Osteoblast (primary cell): ENCODE measurements at regions not wholly inside any gene's neighbourhood (a gene's known extent, or its start where the extent isn't known, plus 50 kb on each side); places are given as distances from the start of the nearest gene placed in this dataset.

ENCODE experiments used
- DNase-seq: peaks from one replicate; pipeline ENCODE4 v3.0.0; 2011; ENCODE audit warnings: low spot score, mixed read lengths; ENCODE audit not compliant: insufficient read length; ENCODE audit errors: missing footprints
- H2AFZ ChIP-seq: 2 replicates; pipeline ENCODE4 v1.6.0; 2011; ENCODE audit warnings: mild to moderate bottlenecking, low read length
- H3K27ac ChIP-seq: 2 replicates; pipeline ENCODE4 v1.5.1; 2011; ENCODE audit warnings: mild to moderate bottlenecking, low read depth, low read length, moderate library complexity
- H3K27me3 ChIP-seq: 2 replicates; pipeline ENCODE4 v1.6.0; 2012; ENCODE audit warnings: mild to moderate bottlenecking, control low read depth, inconsistent platforms, low read length, moderate library complexity; ENCODE audit not compliant: insufficient read depth
- H3K36me3 ChIP-seq: 2 replicates; pipeline ENCODE4 v1.5.1; 2011; ENCODE audit warnings: mild to moderate bottlenecking, low read length, control low read depth, moderate library complexity; ENCODE audit not compliant: insufficient read depth
- H3K4me1 ChIP-seq: 2 replicates; pipeline ENCODE4 v1.5.1; 2011; ENCODE audit warnings: mild to moderate bottlenecking, low read length, control low read depth, moderate library complexity; ENCODE audit not compliant: insufficient read depth
- H3K4me2 ChIP-seq: 2 replicates; pipeline ENCODE4 v1.6.0; 2011; ENCODE audit warnings: mild to moderate bottlenecking, low read length; ENCODE audit not compliant: insufficient read depth
- H3K4me3 ChIP-seq: fragments of 200-600 bp; sonication (generic); 3 replicates; pipeline ENCODE4 v1.5.1; 2012; ENCODE audit warnings: mild to moderate bottlenecking, low read length, inconsistent platforms; ENCODE audit not compliant: insufficient read depth
- H3K79me2 ChIP-seq: 2 replicates; pipeline ENCODE4 v1.6.0; 2012; ENCODE audit warnings: mild to moderate bottlenecking, low read length, control low read depth, inconsistent platforms; ENCODE audit not compliant: insufficient read depth
- H3K9me3 ChIP-seq: 2 replicates; pipeline ENCODE4 v1.5.1; 2011; ENCODE audit warnings: low read depth, low read length, control low read depth
- H4K20me1 ChIP-seq: 2 replicates; pipeline ENCODE4 v1.6.0; 2012; ENCODE audit warnings: mild to moderate bottlenecking, low read length, control low read depth; ENCODE audit not compliant: insufficient read depth
- TF ChIP-seq, protein P1 (sequence below): IDR thresholded peaks from 2 replicates; pipeline ENCODE4 v1.5.1; 2011; ENCODE audit warnings: mild to moderate bottlenecking, low read depth, low read length, moderate library complexity; ENCODE audit errors: extremely low read depth

DNA sequence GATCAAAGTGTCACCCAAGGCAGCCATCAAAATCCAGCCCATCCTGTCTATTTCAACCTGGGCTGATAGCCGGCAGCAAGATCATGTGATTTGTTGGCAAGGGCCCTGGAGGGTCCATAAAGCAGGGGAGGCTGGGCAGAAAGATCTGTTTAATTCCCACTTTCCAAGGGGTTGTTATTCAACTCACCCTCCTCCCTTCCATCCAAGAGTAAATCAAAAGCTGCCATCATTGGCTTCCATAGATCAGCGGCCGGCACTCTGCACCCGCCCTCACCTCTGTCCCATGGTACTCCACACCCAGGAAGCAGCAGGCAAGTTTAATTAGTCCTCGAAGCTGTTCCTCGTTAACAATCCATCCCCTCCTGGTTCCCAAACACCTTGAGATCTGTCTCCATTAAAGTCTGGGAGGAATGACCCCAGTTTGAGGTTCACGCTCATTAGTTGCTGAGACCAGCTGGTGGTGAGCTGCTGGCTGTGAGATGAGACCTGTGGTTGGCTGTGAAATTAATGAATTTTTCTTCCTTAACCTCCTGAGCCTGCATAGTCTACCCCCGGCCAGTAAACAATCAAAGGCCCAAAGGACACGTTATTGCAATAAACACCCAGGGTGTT is 120.6 kb upstream of the CHST15 start:
- Histone ChIP-seq H3K9me3 (no peaks in the 10 kb centered on the region), H3K4me1 (no peaks in the 10 kb centered on the region), H4K20me1 (no peaks in the 10 kb centered on the region), H3K4me2 (no peak overlapping the region), H3K79me2 (no peaks in the 10 kb centered on the region), H3K27me3 (peaks cover 10% of the 10 kb centered on the region), H2AFZ (no peak overlapping the region), H3K4me3 (no peak overlapping the region), H3K36me3 (no peaks in the 10 kb centered on the region), H3K27ac (no peak overlapping the region)
- TF ChIP-seq, protein P1, sequence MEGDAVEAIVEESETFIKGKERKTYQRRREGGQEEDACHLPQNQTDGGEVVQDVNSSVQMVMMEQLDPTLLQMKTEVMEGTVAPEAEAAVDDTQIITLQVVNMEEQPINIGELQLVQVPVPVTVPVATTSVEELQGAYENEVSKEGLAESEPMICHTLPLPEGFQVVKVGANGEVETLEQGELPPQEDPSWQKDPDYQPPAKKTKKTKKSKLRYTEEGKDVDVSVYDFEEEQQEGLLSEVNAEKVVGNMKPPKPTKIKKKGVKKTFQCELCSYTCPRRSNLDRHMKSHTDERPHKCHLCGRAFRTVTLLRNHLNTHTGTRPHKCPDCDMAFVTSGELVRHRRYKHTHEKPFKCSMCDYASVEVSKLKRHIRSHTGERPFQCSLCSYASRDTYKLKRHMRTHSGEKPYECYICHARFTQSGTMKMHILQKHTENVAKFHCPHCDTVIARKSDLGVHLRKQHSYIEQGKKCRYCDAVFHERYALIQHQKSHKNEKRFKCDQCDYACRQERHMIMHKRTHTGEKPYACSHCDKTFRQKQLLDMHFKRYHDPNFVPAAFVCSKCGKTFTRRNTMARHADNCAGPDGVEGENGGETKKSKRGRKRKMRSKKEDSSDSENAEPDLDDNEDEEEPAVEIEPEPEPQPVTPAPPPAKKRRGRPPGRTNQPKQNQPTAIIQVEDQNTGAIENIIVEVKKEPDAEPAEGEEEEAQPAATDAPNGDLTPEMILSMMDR: no peak
- no peak for DNase-seq

DNA sequence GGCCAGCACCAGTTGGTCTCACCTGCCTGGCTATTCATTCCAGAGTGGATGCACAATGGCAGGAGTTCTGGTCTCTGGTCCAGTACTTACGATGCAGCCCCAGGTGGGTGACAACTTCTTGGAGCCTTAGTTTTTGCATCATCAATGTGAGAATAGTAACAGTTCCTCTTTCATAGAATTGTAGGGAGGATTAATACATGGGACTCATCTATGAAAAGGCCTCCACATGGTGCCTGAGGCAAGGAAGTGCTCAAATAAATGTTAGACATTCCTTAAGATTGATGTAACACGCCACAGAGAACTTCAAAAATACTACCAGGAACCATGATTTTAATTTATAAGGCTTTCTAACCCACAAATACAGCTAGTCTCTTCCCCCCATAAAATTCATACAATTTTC is 120.1 kb upstream of the CHST15 start:
- Histone ChIP-seq H3K27me3 (peaks cover 8% of the 10 kb centered on the region), H3K4me2 (no peak overlapping the region), H3K36me3 (no peaks in the 10 kb centered on the region), H3K27ac (no peak overlapping the region), H3K79me2 (no peaks in the 10 kb centered on the region), H4K20me1 (no peaks in the 10 kb centered on the region), H2AFZ (no peak overlapping the region), H3K9me3 (no peaks in the 10 kb centered on the region), H3K4me3 (no peak overlapping the region), H3K4me1 (no peaks in the 10 kb centered on the region)
- TF ChIP-seq, protein P1: no peak
- DNase-seq: no peak

DNA sequence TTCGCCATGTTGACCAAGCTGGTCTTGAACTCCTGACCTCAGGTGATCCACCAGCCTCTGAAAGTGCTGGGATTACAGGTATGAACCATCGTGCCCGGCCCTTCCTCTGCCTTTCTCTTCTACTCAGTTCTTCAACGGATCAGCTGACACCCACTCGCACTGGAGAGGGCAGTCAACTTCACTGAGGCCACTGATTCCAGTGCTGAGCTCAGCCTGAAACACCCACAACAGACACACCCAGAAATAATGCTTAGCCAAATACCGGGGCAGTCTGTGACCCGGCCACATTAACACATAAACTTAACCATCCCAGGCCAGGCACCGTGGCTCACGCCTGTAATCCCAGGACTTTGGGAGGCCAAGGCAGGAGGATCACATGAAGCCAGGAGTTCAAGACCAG is 119.3 kb upstream of the CHST15 start:
- DNase-seq: peak; percentile 22
- Histone ChIP-seq H3K79me2 (no peaks in the 10 kb centered on the region), H3K27me3 (peaks cover 5% of the 10 kb centered on the region), H2AFZ (no peak overlapping the region), H3K4me3 (no peak overlapping the region), H3K36me3 (no peaks in the 10 kb centered on the region), H3K4me2 (no peak overlapping the region), H3K9me3 (no peaks in the 10 kb centered on the region), H4K20me1 (no peaks in the 10 kb centered on the region), H3K4me1 (no peaks in the 10 kb centered on the region), H3K27ac (no peak overlapping the region)
- TF ChIP-seq, protein P1: no peak

DNA sequence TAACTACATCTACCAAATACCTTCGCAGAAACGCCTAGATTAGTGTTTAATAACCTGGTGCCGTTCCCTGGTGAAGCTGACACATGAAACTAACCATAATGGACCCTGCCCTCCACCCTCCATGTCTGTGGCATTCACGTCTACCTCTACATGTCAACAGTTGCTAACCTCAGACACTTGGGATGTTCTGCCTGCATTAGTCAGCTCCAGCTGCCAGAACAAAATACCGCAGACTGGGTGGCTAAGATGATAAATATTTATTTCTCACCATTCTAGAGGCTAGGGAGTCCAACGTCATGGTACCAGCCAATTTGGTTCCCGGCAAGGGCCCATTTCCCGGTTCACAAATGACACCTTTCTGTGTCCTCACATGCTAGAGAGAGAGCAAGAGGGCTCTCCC is 118.5 kb upstream of the CHST15 start:
- no peak overlapping the region for H3K4me2 ChIP-seq
- TF ChIP-seq, protein P1: no peak
- no peaks in the 10 kb centered on the region for H4K20me1 ChIP-seq
- no peaks in the 10 kb centered on the region for H3K36me3 ChIP-seq
- DNase-seq: peak; percentile 11
- H3K79me2 ChIP-seq: no peaks in the 10 kb centered on the region
- no peaks in the 10 kb centered on the region for H3K9me3 ChIP-seq
- no peak overlapping the region for H3K27ac ChIP-seq
- H2AFZ ChIP-seq: no peak overlapping the region
- no peaks in the 10 kb centered on the region for H3K27me3 ChIP-seq
- H3K4me3 ChIP-seq: no peak overlapping the region
- no peaks in the 10 kb centered on the region for H3K4me1 ChIP-seq
